GM18502 (cell line): ENCODE measurements at regions not wholly inside any gene's neighbourhood (a gene's known extent, or its start where the extent isn't known, plus 50 kb on each side); places are given as distances from the start of the nearest gene placed in this dataset.

Experiments used
- ATAC-seq: cut with Tn5 transposase; IDR thresholded peaks from one replicate; pipeline ENCODE4 v1.9.1; 2021; ENCODE audit warnings: mild to moderate bottlenecking; ENCODE audit not compliant: unreplicated experiment, poor library complexity

- no peak for ATAC-seq
Measured at GRCh38 chr4:81966676-81967075, 407.1 kb downstream of the HNRNPD start.

GRCh38 chr4:81965911-81966310 lies 407.9 kb downstream of the HNRNPD start:
- no peak for ATAC-seq

- ATAC-seq, result no peak
Measured at GRCh38 chr4:81965454-81965853, 408.3 kb downstream of the HNRNPD start.

- ATAC-seq, result no peak
Measured at GRCh38 chr4:81963763-81964020, 410.1 kb downstream of the HNRNPD start.

- no peak for ATAC-seq
Measured at GRCh38 chr4:81963015-81963762, 410.6 kb downstream of the HNRNPD start.

GRCh38 chr4:81960961-81961360 lies 412.8 kb downstream of the HNRNPD start:
- no peak for ATAC-seq

GRCh38 chr4:81954271-81954670 lies 419.5 kb downstream of the HNRNPD start:
- no peak for ATAC-seq

- no peak for ATAC-seq
Measured at GRCh38 chr4:81951891-81952455, 421.8 kb downstream of the HNRNPD start.

- ATAC-seq, result no peak
Measured at GRCh38 chr4:81946996-81947395, 426.8 kb downstream of the HNRNPD start.

- peak; percentile 44 for ATAC-seq
Measured at GRCh38 chr4:81930506-81931238, 443.1 kb downstream of the HNRNPD start.

GRCh38 chr4:81923140-81923539 lies 450.7 kb downstream of the HNRNPD start:
- ATAC-seq, result no peak

GRCh38 chr4:81922313-81922712 lies 450.6 kb upstream of the RASGEF1B start:
- no peak for ATAC-seq

- no peak for ATAC-seq
Measured at GRCh38 chr4:81921751-81922159, 450.0 kb upstream of the RASGEF1B start.

GRCh38 chr4:81919810-81920209 lies 448.1 kb upstream of the RASGEF1B start:
- no peak for ATAC-seq

- peak; percentile 71 for ATAC-seq
Measured at GRCh38 chr4:81919223-81919622, 447.5 kb upstream of the RASGEF1B start.

GRCh38 chr4:81915430-81915829 lies 443.7 kb upstream of the RASGEF1B start:
- no peak for ATAC-seq

GRCh38 chr4:81914623-81915022 lies 442.9 kb upstream of the RASGEF1B start:
- ATAC-seq, result peak; percentile 64

- peak; percentile 83 for ATAC-seq
Measured at GRCh38 chr4:81913427-81913879, 441.7 kb upstream of the RASGEF1B start.

GRCh38 chr4:81912376-81913030 lies 440.8 kb upstream of the RASGEF1B start:
- no peak for ATAC-seq

- no peak for ATAC-seq
Measured at GRCh38 chr4:81906905-81907304, 435.2 kb upstream of the RASGEF1B start.

- ATAC-seq, result peak; percentile 98
Measured at GRCh38 chr4:81905971-81906370, 434.3 kb upstream of the RASGEF1B start.
